CD4-positive, alpha-beta T cell (primary cell): ENCODE measurements at regions not wholly inside any gene's neighbourhood (a gene's known extent, or its start where the extent isn't known, plus 50 kb on each side); places are given as distances from the start of the nearest gene placed in this dataset.
A peak's percentile ranks its signal among the peaks of the same experiment; 100 is the strongest.

Experiments used
- ATAC-seq: fragments of 200-7000 bp; cut with Tn5 transposase; one replicate; pipeline ENCODE4 v1.10.0; 2022; ENCODE audit warnings: mild to moderate bottlenecking; ENCODE audit not compliant: poor library complexity
- CTCF ChIA-PET: fragments of 350-600 bp; sonication (Branson Sonifier 250); formaldehyde crosslinking; loops from one replicate; lab custom pipeline; 2021; ENCODE audit warnings: antibody characterized with exemption, inconsistent platforms; lab: Charles Lee
- POLR2A ChIA-PET: fragments of 350-600 bp; sonication (Branson Sonifier 250); formaldehyde crosslinking; loops from one replicate; lab custom pipeline; 2021; ENCODE audit warnings: antibody characterized with exemption, inconsistent platforms; lab: Charles Lee
- DNase-seq, 14 experiments: peaks; one replicate each; pipeline ENCODE4 v3.0.0-alpha.2; 2013 to 2020; ENCODE audit warnings: mixed read lengths in 2 of 14
- H3K27ac ChIP-seq, 2 donors: one replicate each; pipeline versions ENCODE4 v1.5.1 to v1.7.0; 2013; ENCODE audit warnings: low read length in 2 of 2, low read depth in 1 of 2, mild to moderate bottlenecking in 1 of 2
- H3K27me3 ChIP-seq, 2 experiments: 1 replicate in 1 of 2; 2 replicates in 1 of 2; pipeline versions ENCODE4 v1.6.1 to v1.7.0; 2013; ENCODE audit warnings: low read length in 2 of 2, control low read depth in 1 of 2, mild to moderate bottlenecking in 1 of 2, moderate library complexity in 1 of 2; ENCODE audit not compliant: insufficient read depth in 2 of 2, control insufficient read depth in 1 of 2
- H3K36me3 ChIP-seq: one replicate; pipeline ENCODE4 v1.6.1; 2013; ENCODE audit warnings: low read length, control low read depth; ENCODE audit not compliant: insufficient read depth
- H3K4me1 ChIP-seq: one replicate; pipeline ENCODE4 v1.6.1; 2013; ENCODE audit warnings: low read length, control low read depth; ENCODE audit not compliant: insufficient read depth
- H3K4me3 ChIP-seq: one replicate; pipeline ENCODE4 v1.5.1; 2013; ENCODE audit warnings: mild to moderate bottlenecking, low read length, moderate library complexity
- H3K9me3 ChIP-seq, 2 experiments: 1 replicate in 1 of 2; 2 replicates in 1 of 2; pipeline versions ENCODE4 v1.6.1 to v1.7.0; 2013; ENCODE audit warnings: low read length in 2 of 2, mild to moderate bottlenecking in 2 of 2, control low read depth in 1 of 2, moderate library complexity in 1 of 2; ENCODE audit not compliant: control insufficient read depth in 1 of 2, insufficient read depth in 1 of 2
- H3K27ac Mint-ChIP-seq: one replicate; pipeline ENCODE4 v1.8.0; 2020; ENCODE audit warnings: mixed read lengths
- H3K27me3 Mint-ChIP-seq: one replicate; pipeline ENCODE4 v1.8.0; 2021; ENCODE audit warnings: mixed read lengths
- H3K36me3 Mint-ChIP-seq: one replicate; pipeline ENCODE4 v1.8.0; 2021; ENCODE audit warnings: low read depth, mixed read lengths
- H3K4me1 Mint-ChIP-seq: one replicate; pipeline ENCODE4 v1.8.0; 2021; ENCODE audit warnings: low read depth, mixed read lengths
- H3K4me3 Mint-ChIP-seq: one replicate; pipeline ENCODE4 v1.8.0; 2020; ENCODE audit warnings: mild to moderate bottlenecking, mixed read lengths
- H3K9me3 Mint-ChIP-seq: one replicate; pipeline ENCODE4 v1.8.0; 2020; ENCODE audit warnings: mixed read lengths
- CTCF ChIP-seq: fragments of 200-600 bp; IDR thresholded peaks from one replicate; pipeline ENCODE4 v1.8.0; 2022; ENCODE audit warnings: antibody characterized with exemption, mild to moderate bottlenecking
- intact Hi-C, 2 experiments: fragments of 100-400 bp; cut with DNase I in 1 of 2; cut with micrococcal nuclease in 1 of 2; formaldehyde crosslinking; loops; one replicate each; pipeline versions ENCODE4 v1.15.1 to v1.9.0; 2023 to 2025; cut with DNase I, micrococcal nuclease

DNA sequence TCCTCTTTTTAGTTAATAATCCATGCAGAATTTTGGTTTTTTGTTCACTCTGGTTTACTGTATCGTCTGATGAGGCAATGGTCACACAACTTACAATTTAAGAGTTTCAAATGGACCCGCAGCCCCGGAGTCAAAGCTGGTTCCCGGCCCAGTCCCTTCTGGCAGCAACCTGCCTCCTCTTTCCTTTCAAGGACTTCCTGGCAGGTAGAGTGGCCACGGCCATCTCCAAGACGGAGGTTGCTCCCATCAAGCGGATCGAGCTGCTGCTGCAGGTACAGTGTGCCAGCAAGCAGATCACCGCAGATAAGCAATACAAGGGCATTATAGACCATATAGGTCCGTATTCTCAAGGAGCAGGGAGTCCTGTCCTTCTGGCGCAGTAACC is 218.2 kb downstream of the GJA1 start:
- Mint-ChIP-seq H3K4me3 (no peak overlapping the region), H3K36me3 (no peaks in the 10 kb centered on the region), H3K27ac (peak overlapping the region; percentile 82), H3K9me3 (no peaks in the 10 kb centered on the region), H3K27me3 (no peaks in the 10 kb centered on the region), H3K4me1 (peaks cover 44% of the 10 kb centered on the region)
- TF ChIP-seq CTCF: no peak
- Histone ChIP-seq H3K9me3 (no peaks in the 10 kb centered on the region), H3K4me1 (no peaks in the 10 kb centered on the region), H3K36me3 (no peaks in the 10 kb centered on the region), H3K27me3 (no peaks in the 10 kb centered on the region), H3K4me3 (no peak overlapping the region), H3K27ac (no peak overlapping the region)
- DNase-seq (no peak), ATAC-seq (no peak)
- ChIA-PET POLR2A (interaction anchor here (0.7 kb wide), 1 partner anchor 48 kb away, joined by 4 read pairs; no protein-coding TSS in a partner anchor), CTCF (no interaction called here)
- intact Hi-C loops: no loop called here

- Histone ChIP-seq H3K27ac (no peak overlapping the region), H3K36me3 (no peaks in the 10 kb centered on the region), H3K9me3 (no peaks in the 10 kb centered on the region), H3K27me3 (no peaks in the 10 kb centered on the region), H3K4me1 (no peaks in the 10 kb centered on the region), H3K4me3 (no peak overlapping the region)
- DNase-seq: no peak
- Mint-ChIP-seq H3K4me3 (no peak overlapping the region), H3K27ac (no peak overlapping the region), H3K9me3 (no peaks in the 10 kb centered on the region), H3K36me3 (no peaks in the 10 kb centered on the region), H3K27me3 (no peaks in the 10 kb centered on the region), H3K4me1 (peaks cover 6% of the 10 kb centered on the region)
- TF ChIP-seq CTCF: no peak
- ChIA-PET CTCF (no interaction called here), POLR2A (no interaction called here)
- no peak for ATAC-seq
- intact Hi-C loops: no loop called here
Observed at GRCh38 chr6:121657972-121658371, 222.5 kb downstream of the GJA1 start.

DNA sequence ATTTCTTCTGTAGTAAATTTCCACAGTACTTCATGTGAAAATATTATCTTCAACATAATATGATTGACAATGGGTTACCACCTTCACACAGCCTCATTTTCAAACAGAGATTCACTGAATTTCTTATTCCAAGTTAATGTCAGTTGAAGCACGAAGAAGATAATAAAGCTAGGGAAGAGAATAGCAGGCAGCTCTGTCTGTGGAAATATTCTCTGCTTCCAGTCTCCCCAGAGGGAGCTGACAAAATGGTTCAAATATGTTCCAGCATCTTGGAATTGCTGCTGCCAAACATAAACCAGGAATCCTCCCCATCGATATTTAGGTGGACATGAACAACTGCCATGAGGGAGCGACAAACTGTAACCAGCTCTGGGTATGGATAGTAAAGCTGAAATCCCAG is 224.8 kb downstream of the GJA1 start:
- H3K9me3 ChIP-seq: no peaks in the 10 kb centered on the region
- POLR2A ChIA-PET: interaction anchor here (0.8 kb wide), 1 partner anchor 8 kb away, joined by 3 read pairs; no protein-coding TSS in a partner anchor
- intact Hi-C loops: no loop called here
- TF ChIP-seq CTCF: no peak
- Mint-ChIP-seq H3K36me3 (no peaks in the 10 kb centered on the region), H3K4me3 (no peak overlapping the region), H3K27ac (no peak overlapping the region), H3K9me3 (no peaks in the 10 kb centered on the region), H3K4me1 (no peaks in the 10 kb centered on the region), H3K27me3 (no peaks in the 10 kb centered on the region)
- H3K4me1 ChIP-seq: no peaks in the 10 kb centered on the region
- no peaks in the 10 kb centered on the region for H3K27me3 ChIP-seq
- no peak overlapping the region for H3K27ac ChIP-seq
- ATAC-seq (no peak), DNase-seq (no peak)
- CTCF ChIA-PET: no interaction called here
- H3K4me3 ChIP-seq: no peak overlapping the region
- H3K36me3 ChIP-seq: no peaks in the 10 kb centered on the region
